Liver (tissue), 8 donors: ENCODE measurements at regions not wholly inside any gene's neighbourhood (a gene's known extent, or its start where the extent isn't known, plus 50 kb on each side); places are given as distances from the start of the nearest gene placed in this dataset.

Experiments used
- DNase-seq: peaks from one replicate; pipeline ENCODE4 v3.0.0-alpha.2; 2017; ENCODE audit warnings: low spot score
- H3K27ac ChIP-seq, 2 donors: one replicate each; pipeline ENCODE4 v1.7.0; 2013; ENCODE audit warnings: inconsistent platforms in 2 of 2, low read length in 2 of 2, control low read depth in 1 of 2, low read depth in 1 of 2, mild to moderate bottlenecking in 1 of 2
- H3K27me3 ChIP-seq, 4 donors: one replicate each; pipeline versions ENCODE4 v1.6.1 to v1.7.0; 2013; ENCODE audit warnings: low read length in 3 of 4, inconsistent platforms in 1 of 4, mild to moderate bottlenecking in 1 of 4, moderate library complexity in 1 of 4; ENCODE audit not compliant: control insufficient read depth in 4 of 4, insufficient read depth in 4 of 4
- H3K36me3 ChIP-seq, 4 donors: one replicate each; pipeline versions ENCODE4 v1.6.1 to v1.7.0; 2013; ENCODE audit warnings: low read length in 3 of 4, mild to moderate bottlenecking in 3 of 4, low read depth in 1 of 4, moderate library complexity in 1 of 4; ENCODE audit not compliant: control insufficient read depth in 4 of 4, insufficient read depth in 3 of 4
- H3K4me1 ChIP-seq, 4 donors: one replicate each; pipeline versions ENCODE4 v1.6.1 to v1.7.0; 2013; ENCODE audit warnings: low read length in 3 of 4, mild to moderate bottlenecking in 3 of 4, moderate library complexity in 1 of 4; ENCODE audit not compliant: control insufficient read depth in 4 of 4, insufficient read depth in 4 of 4
- H3K4me3 ChIP-seq, 3 donors: one replicate each; pipeline versions ENCODE4 v1.6.1 to v1.7.0; 2013; ENCODE audit warnings: low read length in 3 of 3, control low read depth in 1 of 3, low read depth in 1 of 3, mild to moderate bottlenecking in 1 of 3
- H3K9ac ChIP-seq, 2 donors: one replicate each; pipeline ENCODE4 v1.7.0; 2013; ENCODE audit warnings: low read length in 2 of 2, mild to moderate bottlenecking in 2 of 2, moderate library complexity in 2 of 2, control low read depth in 1 of 2, low read depth in 1 of 2
- H3K9me3 ChIP-seq, 4 donors: one replicate each; pipeline versions ENCODE4 v1.6.1 to v1.7.0; 2013; ENCODE audit warnings: low read length in 3 of 4; ENCODE audit not compliant: control insufficient read depth in 4 of 4
- ATF3 ChIP-seq: IDR thresholded peaks from 2 replicates; pipeline ENCODE4 v1.6.1; 2016; ENCODE audit warnings: antibody characterized with exemption
- CTCF ChIP-seq: fragments of 150-350 bp; IDR thresholded peaks from 2 replicates; pipeline ENCODE4 v1.5.1; 2017; ENCODE audit warnings: improper control_type of control experiment, low read depth, low read length; ENCODE audit not compliant: missing input control
- EGR1 ChIP-seq, 2 donors: IDR thresholded peaks; 2 replicates each; pipeline ENCODE4 v1.6.1; 2016 to 2018; ENCODE audit warnings: antibody characterized with exemption in 2 of 2, low read depth in 2 of 2
- FOXA1 ChIP-seq: IDR thresholded peaks from 2 replicates; pipeline ENCODE4 v1.6.1; 2016; ENCODE audit warnings: antibody characterized with exemption
- GABPA ChIP-seq, 2 donors: IDR thresholded peaks in 1 of 2; conservative IDR thresholded peaks in 1 of 2; 2 replicates each; pipeline ENCODE4 v1.6.1; 2016; ENCODE audit warnings: antibody characterized with exemption in 2 of 2, mild to moderate bottlenecking in 1 of 2, moderate library complexity in 1 of 2
- HNF4A ChIP-seq, 2 donors: conservative IDR thresholded peaks; 2 replicates each; pipeline ENCODE4 v1.6.1; 2016; ENCODE audit warnings: antibody characterized with exemption in 2 of 2, mild to moderate bottlenecking in 2 of 2
- HNF4G ChIP-seq: IDR thresholded peaks from 2 replicates; pipeline ENCODE4 v1.6.1; 2016; ENCODE audit warnings: antibody characterized with exemption
- JUND ChIP-seq, 2 donors: IDR thresholded peaks; 2 replicates each; pipeline ENCODE4 v1.6.1; 2016; ENCODE audit warnings: antibody characterized with exemption in 2 of 2
- MAX ChIP-seq: IDR thresholded peaks from 2 replicates; pipeline ENCODE4 v1.6.1; 2016; ENCODE audit warnings: antibody characterized with exemption
- NR2F2 ChIP-seq: IDR thresholded peaks from 2 replicates; pipeline ENCODE4 v1.6.1; 2016; ENCODE audit warnings: antibody characterized with exemption
- RAD21 ChIP-seq, 2 donors: IDR thresholded peaks; 2 replicates each; pipeline ENCODE4 v1.6.1; 2016; ENCODE audit warnings: antibody characterized with exemption in 2 of 2, mild to moderate bottlenecking in 2 of 2
- REST ChIP-seq: IDR thresholded peaks from 2 replicates; pipeline ENCODE4 v1.6.1; 2016; ENCODE audit warnings: antibody characterized with exemption, mild to moderate bottlenecking
- RXRA ChIP-seq, 2 donors: IDR thresholded peaks; 2 replicates each; pipeline ENCODE4 v1.6.1; 2017 to 2018; ENCODE audit warnings: antibody characterized with exemption in 2 of 2, mild to moderate bottlenecking in 1 of 2
- SP1 ChIP-seq: IDR thresholded peaks from 2 replicates; pipeline ENCODE4 v1.6.1; 2018; ENCODE audit warnings: antibody characterized with exemption, mild to moderate bottlenecking
- TAF1 ChIP-seq: conservative IDR thresholded peaks from 2 replicates; pipeline ENCODE4 v1.6.1; 2016; ENCODE audit warnings: antibody characterized with exemption, mild to moderate bottlenecking
- YY1 ChIP-seq: IDR thresholded peaks from 2 replicates; pipeline ENCODE4 v1.6.1; 2016; ENCODE audit warnings: antibody characterized with exemption, mild to moderate bottlenecking
- ZBTB33 ChIP-seq: IDR thresholded peaks from 2 replicates; pipeline ENCODE4 v1.6.1; 2016; ENCODE audit warnings: antibody characterized with exemption
- WGBS: extraction: QIAGEN DNeasy Blood & Tissue Kit; methylation state at CpG from one replicate; pipeline ENCODE4 v1.1.7; 2013; 5-methylcytosine and 5-hydroxymethylcytosine counted together
- donor health status: healthy.
- donor health status: healthy.
- donor health status: healthy.
- donor health status: healthy.
- donor health status: healthy.

GRCh38 chr11:100438376-100438775, 248.7 kb upstream of the ARHGAP42 start:
- DNase-seq: no peak
- H3K36me3 ChIP-seq: no peaks in the 10 kb centered on the region
- no peak overlapping the region for H3K27ac ChIP-seq
- WGBS: 76% methylated on average over 2 of the region's 2 CpGs
- no peaks in the 10 kb centered on the region for H3K27me3 ChIP-seq
- no peaks in the 10 kb centered on the region for H3K4me1 ChIP-seq
- H3K4me3 ChIP-seq: no peak overlapping the region
- no peak for TF ChIP-seq MAX
- TF ChIP-seq HNF4G: no peak
- TF ChIP-seq GABPA (IDR thresholded peaks at IDR 0.05 in 1 of 2, conservative IDR thresholded peaks at IDR 0.05 in 1 of 2): no peak
- no peak for TF ChIP-seq EGR1 (IDR thresholded peaks at IDR 0.05; ENCODE audit: low read depth in 2 of 2)
- TF ChIP-seq HNF4A (conservative IDR thresholded peaks at IDR 0.05): no peak
- TF ChIP-seq FOXA1: no peak
- no peak for TF ChIP-seq TAF1
- no peak for TF ChIP-seq SP1
- no peak overlapping the region for H3K9ac ChIP-seq
- no peaks in the 10 kb centered on the region for H3K9me3 ChIP-seq

- Histone ChIP-seq H3K27ac (no peak overlapping the region), H3K4me1 (peaks cover 0 to 6% (median 0%) of the 10 kb centered on the region in 4 donors), H3K9ac (no peak overlapping the region), H3K27me3 (no peaks in the 10 kb centered on the region), H3K36me3 (no peaks in the 10 kb centered on the region), H3K9me3 (no peaks in the 10 kb centered on the region), H3K4me3 (no peak overlapping the region)
- 63% methylated on average over 1 of the region's 1 CpG for WGBS
- TF ChIP-seq FOXA1 (no peak), JUND (IDR thresholded peaks at IDR 0.05) (no peak), HNF4A (conservative IDR thresholded peaks at IDR 0.05) (no peak), REST (no peak), SP1 (no peak), RXRA (IDR thresholded peaks at IDR 0.05) (no peak), TAF1 (no peak), GABPA (IDR thresholded peaks at IDR 0.05 in 1 of 2, conservative IDR thresholded peaks at IDR 0.05 in 1 of 2) (no peak), ATF3 (no peak), YY1 (no peak), HNF4G (no peak), NR2F2 (no peak), RAD21 (IDR thresholded peaks at IDR 0.05) (no peak), EGR1 (IDR thresholded peaks at IDR 0.05; ENCODE audit: low read depth in 2 of 2) (no peak), ZBTB33 (no peak), CTCF (no peak), MAX (no peak)
- DNase-seq: no peak
Measured at GRCh38 chr11:100441086-100441485, 246.0 kb upstream of the ARHGAP42 start.
